Vagina (tissue), 2 donors: ENCODE measurements at regions not wholly inside any gene's neighbourhood (a gene's known extent, or its start where the extent isn't known, plus 50 kb on each side); places are given as distances from the start of the nearest gene placed in this dataset.

Experiments used
- DNase-seq, 2 donors: peaks; one replicate each; pipeline ENCODE4 v3.0.0-alpha.2; 2017; ENCODE audit errors: extremely low spot score in 2 of 2
- H3K27ac ChIP-seq: fragments of 200-600 bp; sonication (generic); one replicate; pipeline ENCODE4 v1.5.1; 2019
- H3K27me3 ChIP-seq: fragments of 200-600 bp; sonication (generic); one replicate; pipeline ENCODE4 v1.5.1; 2019
- H3K36me3 ChIP-seq, 2 donors: fragments of 200-600 bp; sonication (generic); one replicate each; pipeline ENCODE4 v1.5.1; 2017 to 2019
- H3K4me1 ChIP-seq: fragments of 200-600 bp; sonication (generic); one replicate; pipeline ENCODE4 v1.5.1; 2019
- H3K4me3 ChIP-seq, 2 donors: fragments of 200-600 bp; sonication (generic); 1 replicate in 1 of 2; 2 replicates in 1 of 2; pipeline ENCODE4 v1.5.1; 2016 to 2019
- H3K9me3 ChIP-seq: fragments of 200-600 bp; sonication (generic); one replicate; pipeline ENCODE4 v1.5.1; 2019
- CTCF ChIP-seq, 3 experiments: fragments of 450-650 bp in 2 of 3; fragments of 200-600 bp in 1 of 3; sonication (generic) in 1 of 3; IDR thresholded peaks; one replicate each; pipeline ENCODE4 v1.5.1; 2017 to 2019; ENCODE audit warnings: antibody characterized with exemption in 3 of 3, mild to moderate bottlenecking in 2 of 3, moderate library complexity in 2 of 3
- POLR2A ChIP-seq, 2 donors: fragments of 450-650 bp; IDR thresholded peaks; one replicate each; pipeline ENCODE4 v1.6.1; 2017; ENCODE audit warnings: antibody characterized with exemption in 2 of 2, mild to moderate bottlenecking in 2 of 2, moderate library complexity in 2 of 2
- POLR2AphosphoS5 ChIP-seq, 2 donors: sonication (generic); formaldehyde crosslinking; IDR thresholded peaks; one replicate each; pipeline ENCODE4 v1.9.0; 2017; ENCODE audit warnings: antibody characterized with exemption in 2 of 2, mild to moderate bottlenecking in 2 of 2, low read depth in 1 of 2; ENCODE audit not compliant: insufficient read depth in 1 of 2
- intact Hi-C: fragments of 100-400 bp; cut with DNase I; formaldehyde crosslinking; loops from one replicate; pipeline ENCODE4 v1.15.1; 2023

DNA sequence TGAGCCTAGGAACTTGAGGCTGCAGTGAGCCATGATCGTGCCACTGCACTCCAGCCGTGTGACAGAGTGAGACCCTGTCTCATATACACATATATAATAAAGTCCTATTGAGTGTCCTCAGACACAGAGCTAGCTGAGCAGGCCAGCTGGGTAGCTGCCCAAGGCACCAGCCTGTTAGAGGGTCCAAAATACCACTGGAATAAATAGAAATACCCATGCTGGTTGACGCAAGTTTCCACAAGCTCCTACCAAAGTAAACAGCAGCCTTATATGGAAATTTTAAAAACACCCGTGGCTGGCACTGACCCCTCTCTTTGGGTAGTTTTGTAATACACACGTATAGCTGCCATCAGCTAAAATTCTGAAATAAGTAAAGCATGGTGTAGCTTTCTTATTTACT, 348.6 kb downstream of the BCOR start:
- Histone ChIP-seq H3K4me3 (no peak overlapping the region), H3K9me3 (no peaks in the 10 kb centered on the region), H3K27ac (no peak overlapping the region), H3K36me3 (no peaks in the 10 kb centered on the region), H3K4me1 (no peaks in the 10 kb centered on the region), H3K27me3 (no peaks in the 10 kb centered on the region)
- intact Hi-C loops = no loop called here
- TF ChIP-seq CTCF (IDR thresholded peaks at IDR 0.05) = no peak
- DNase-seq = no peak

GRCh38 chrX:39749728-39750127, 348.0 kb downstream of the BCOR start:
- intact Hi-C loops = no loop called here
- no peak for DNase-seq
- no peak overlapping the region for H3K27ac ChIP-seq
- no peaks in the 10 kb centered on the region for H3K36me3 ChIP-seq
- no peak for TF ChIP-seq POLR2AphosphoS5 (IDR thresholded peaks at IDR 0.05; ENCODE audit: insufficient read depth in 1 of 2, low read depth in 1 of 2)
- no peak for TF ChIP-seq POLR2A (IDR thresholded peaks at IDR 0.05)
- H3K27me3 ChIP-seq = no peaks in the 10 kb centered on the region
- H3K4me1 ChIP-seq = no peaks in the 10 kb centered on the region
- no peak overlapping the region for H3K4me3 ChIP-seq
- no peaks in the 10 kb centered on the region for H3K9me3 ChIP-seq

DNA sequence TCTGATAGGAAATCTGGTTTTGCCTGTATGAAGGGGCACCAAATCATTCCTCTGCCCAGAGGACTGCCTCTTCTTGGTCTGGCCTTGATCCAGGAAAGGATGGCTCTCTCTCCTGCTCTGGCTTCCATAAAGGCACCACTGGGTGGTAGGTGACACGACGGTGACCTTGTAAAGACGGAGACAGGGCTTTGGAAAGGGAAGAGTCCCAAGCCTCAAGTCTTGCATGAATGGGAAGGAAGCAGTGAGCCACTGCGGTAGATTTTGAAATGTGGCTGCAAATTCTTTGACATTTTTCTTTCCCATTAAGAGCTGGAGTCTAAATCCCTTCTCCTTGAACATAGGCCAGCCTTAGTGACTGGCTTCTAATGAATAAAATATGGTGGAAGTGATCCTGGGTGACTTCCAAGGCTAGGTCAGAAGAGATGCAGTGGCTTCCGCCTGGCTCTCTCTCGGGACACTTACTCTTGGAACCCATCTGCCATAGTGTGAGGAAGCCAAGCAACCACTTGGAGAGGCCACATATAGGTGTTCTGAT, 347.4 kb downstream of the BCOR start:
- Histone ChIP-seq H3K4me1 (peaks cover 5% of the 10 kb centered on the region), H3K9me3 (no peaks in the 10 kb centered on the region), H3K4me3 (no peak overlapping the region), H3K36me3 (no peaks in the 10 kb centered on the region), H3K27me3 (no peaks in the 10 kb centered on the region), H3K27ac (no peak overlapping the region)
- intact Hi-C loops = no loop called here
- DNase-seq = no peak
- TF ChIP-seq POLR2A (IDR thresholded peaks at IDR 0.05) (no peak), POLR2AphosphoS5 (IDR thresholded peaks at IDR 0.05; ENCODE audit: insufficient read depth in 1 of 2, low read depth in 1 of 2) (no peak), CTCF (IDR thresholded peaks at IDR 0.05) (no peak)

DNA sequence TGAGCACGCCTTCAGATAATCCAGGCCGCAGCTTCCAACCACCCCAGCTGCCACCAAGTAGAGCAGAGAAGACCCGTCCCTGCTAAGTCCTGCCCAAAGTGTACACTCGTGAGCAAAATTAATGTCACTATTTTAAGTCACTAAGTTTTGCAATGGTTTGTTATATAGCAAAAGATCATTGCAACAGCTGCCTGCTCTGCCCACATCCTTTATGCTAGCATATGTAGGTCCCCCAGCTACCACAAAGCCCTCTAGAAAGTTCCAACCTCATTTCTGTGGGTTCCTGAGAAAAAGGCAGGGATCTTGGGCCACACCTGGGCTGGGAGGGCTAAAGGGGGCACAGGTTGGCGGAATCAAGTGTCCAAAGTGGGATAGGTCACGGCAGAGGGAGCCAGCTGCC, 346.9 kb downstream of the BCOR start:
- DNase-seq = no peak
- peaks cover 8% of the 10 kb centered on the region for H3K4me1 ChIP-seq
- no peaks in the 10 kb centered on the region for H3K36me3 ChIP-seq
- TF ChIP-seq CTCF (IDR thresholded peaks at IDR 0.05) (no peak), POLR2A (IDR thresholded peaks at IDR 0.05) (no peak), POLR2AphosphoS5 (IDR thresholded peaks at IDR 0.05; ENCODE audit: insufficient read depth in 1 of 2, low read depth in 1 of 2) (no peak)
- H3K27me3 ChIP-seq = no peaks in the 10 kb centered on the region
- H3K4me3 ChIP-seq = no peak overlapping the region
- intact Hi-C loops = no loop called here
- no peak overlapping the region for H3K27ac ChIP-seq
- no peaks in the 10 kb centered on the region for H3K9me3 ChIP-seq

DNA sequence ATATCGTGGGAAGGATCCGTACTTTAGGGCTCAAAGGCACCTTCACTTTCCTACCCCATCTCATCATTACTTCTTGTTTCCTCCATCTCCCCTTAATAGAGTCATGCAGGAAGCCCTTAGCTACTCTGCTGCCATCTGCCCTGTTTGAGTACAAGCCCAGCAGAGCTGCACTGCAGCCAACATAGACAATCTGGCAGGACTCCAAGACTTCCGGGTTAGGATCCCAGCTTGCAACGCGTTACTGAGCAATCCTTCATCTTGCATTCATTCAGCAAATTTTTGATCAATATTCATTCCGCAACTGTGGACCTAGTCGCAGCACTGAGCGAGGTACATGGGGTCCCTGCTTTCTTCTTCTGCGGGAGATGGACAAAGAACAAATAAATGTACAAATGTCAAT, 344.9 kb downstream of the BCOR start:
- DNase-seq = no peak
- H3K36me3 ChIP-seq = no peaks in the 10 kb centered on the region
- H3K4me3 ChIP-seq = no peak overlapping the region
- TF ChIP-seq POLR2A (IDR thresholded peaks at IDR 0.05) = no peak
- TF ChIP-seq POLR2AphosphoS5 (IDR thresholded peaks at IDR 0.05; ENCODE audit: insufficient read depth in 1 of 2, low read depth in 1 of 2) = no peak
- TF ChIP-seq CTCF (IDR thresholded peaks at IDR 0.05) = no peak
- no peaks in the 10 kb centered on the region for H3K27me3 ChIP-seq
- no peak overlapping the region for H3K27ac ChIP-seq
- intact Hi-C loops = no loop called here
- peaks cover 12% of the 10 kb centered on the region for H3K4me1 ChIP-seq
- H3K9me3 ChIP-seq = no peaks in the 10 kb centered on the region
